OCI-LY1 (cell line): ENCODE measurements at regions not wholly inside any gene's neighbourhood (a gene's known extent, or its start where the extent isn't known, plus 50 kb on each side); places are given as distances from the start of the nearest gene placed in this dataset.

ENCODE experiments used
- CTCF ChIP-seq: fragments of 200-600 bp; sonication (generic), shearing (Covaris generic); IDR thresholded peaks from 2 replicates; pipeline ENCODE4 v1.5.1; 2017; ENCODE audit warnings: mild to moderate bottlenecking, antibody characterized with exemption, low read length, moderate library complexity, mixed read lengths
- EZH2 ChIP-seq: fragments of 200-600 bp; sonication (generic), shearing (Covaris generic); IDR thresholded peaks from 2 replicates; pipeline ENCODE4 v1.8.0; 2017; ENCODE audit warnings: borderline replicate concordance, mixed run types, mild to moderate bottlenecking, antibody characterized with exemption, low read length, moderate library complexity, mixed read lengths

GRCh38 chr5:54860321-54860720, 125.1 kb downstream of the ESM1 start:
- TF ChIP-seq CTCF (no peak), EZH2 (no peak)
